B cell (primary cell): ENCODE measurements at regions not wholly inside any gene's neighbourhood (a gene's known extent, or its start where the extent isn't known, plus 50 kb on each side); places are given as distances from the start of the nearest gene placed in this dataset.

Experiments
- ATAC-seq: fragments of 200-7000 bp; cut with Tn5 transposase; one replicate; pipeline ENCODE4 v1.10.0; 2021; ENCODE audit warnings: low read depth, mild to moderate bottlenecking, moderate number of reproducible peaks, moderate library complexity
- CTCF ChIA-PET: fragments of 350-600 bp; sonication (Branson Sonifier 250); formaldehyde crosslinking; loops from one replicate; lab custom pipeline; 2021; ENCODE audit warnings: antibody characterized with exemption, inconsistent platforms; lab: Charles Lee
- POLR2A ChIA-PET: fragments of 350-600 bp; sonication (Branson Sonifier 250); formaldehyde crosslinking; loops from one replicate; lab custom pipeline; 2021; ENCODE audit warnings: antibody characterized with exemption; lab: Charles Lee
- DNase-seq: peaks from one replicate; pipeline ENCODE4 v3.0.0; 2013
- H2AFZ ChIP-seq: 2 replicates; pipeline ENCODE4 v1.6.1; 2012; ENCODE audit warnings: mild to moderate bottlenecking, low read depth, low read length; ENCODE audit not compliant: insufficient read depth, poor library complexity, severe bottlenecking
- H3K27ac ChIP-seq, 2 donors: 1 replicate in 1 of 2; 2 replicates in 1 of 2; pipeline ENCODE4 v1.5.1; 2012 to 2013; ENCODE audit warnings: low read length in 2 of 2, mild to moderate bottlenecking in 2 of 2, moderate library complexity in 1 of 2
- H3K27me3 ChIP-seq, 4 experiments: fragments of 200-600 bp in 1 of 4; sonication (generic) in 1 of 4; replicated peaks in 1 of 4; 1 replicate in 2 of 4; 2 replicates in 2 of 4; pipeline versions ENCODE4 v1.6.1 to v1.7.0; 2013 to 2016; ENCODE audit warnings: low read length in 3 of 4, mild to moderate bottlenecking in 2 of 4, mixed read lengths in 1 of 4, moderate library complexity in 1 of 4; ENCODE audit not compliant: insufficient read depth in 4 of 4, control insufficient read depth in 3 of 4; ENCODE audit errors: control extremely low read depth in 1 of 4
- H3K36me3 ChIP-seq, 2 experiments: replicated peaks in 1 of 2; 1 replicate in 1 of 2; 2 replicates in 1 of 2; pipeline versions ENCODE4 v1.6.1 to v1.7.1; 2013; ENCODE audit warnings: low read length in 1 of 2; ENCODE audit not compliant: insufficient read depth in 2 of 2, control insufficient read depth in 1 of 2; ENCODE audit errors: control extremely low read depth in 1 of 2, extremely low read depth in 1 of 2
- H3K4me1 ChIP-seq, 2 donors: fragments of 200-600 bp in 1 of 2; sonication (generic) in 1 of 2; 1 replicate in 1 of 2; 2 replicates in 1 of 2; pipeline versions ENCODE4 v1.5.1 to v1.6.1; 2013 to 2017; ENCODE audit warnings: low read length in 2 of 2; ENCODE audit not compliant: control insufficient read depth in 2 of 2, insufficient read depth in 2 of 2
- H3K4me2 ChIP-seq: replicated peaks from 2 replicates; pipeline ENCODE3; 2012; ENCODE audit warnings: mild to moderate bottlenecking, low read depth, low read length; ENCODE audit not compliant: poor library complexity, severe bottlenecking
- H3K4me3 ChIP-seq, 5 experiments: fragments of 200-600 bp in 1 of 5; sonication (generic) in 1 of 5; 1 replicate in 3 of 5; 2 replicates in 2 of 5; pipeline versions ENCODE4 v1.5.1 to v1.7.0; 2011 to 2016; ENCODE audit warnings: low read length in 4 of 5, mild to moderate bottlenecking in 4 of 5, low read depth in 2 of 5, control low read depth in 1 of 5, moderate library complexity in 1 of 5; ENCODE audit not compliant: insufficient read depth in 1 of 5; ENCODE audit errors: control extremely low read depth in 1 of 5, extremely low read depth in 1 of 5
- H3K79me2 ChIP-seq: fragments of 200-600 bp; sonication (generic); one replicate; pipeline ENCODE4 v1.6.0; 2016; ENCODE audit warnings: low read length; ENCODE audit not compliant: control insufficient read depth, insufficient read depth
- H3K9ac ChIP-seq: fragments of 200-600 bp; sonication (generic); 2 replicates; pipeline ENCODE4 v1.6.1; 2017; ENCODE audit warnings: mild to moderate bottlenecking, low read length, moderate library complexity
- H3K9me3 ChIP-seq, 3 donors: one replicate each; pipeline versions ENCODE4 v1.6.1 to v1.7.1; 2013; ENCODE audit warnings: low read length in 2 of 3; ENCODE audit not compliant: control insufficient read depth in 2 of 3, insufficient read depth in 1 of 3; ENCODE audit errors: control extremely low read depth in 1 of 3
- H4K20me1 ChIP-seq: 2 replicates; pipeline ENCODE4 v1.6.0; 2012; ENCODE audit warnings: mild to moderate bottlenecking, low read length; ENCODE audit not compliant: insufficient read depth, control insufficient read depth, poor library complexity, severe bottlenecking
- H3K27ac Mint-ChIP-seq: one replicate; pipeline ENCODE4 v1.8.0; 2021; ENCODE audit warnings: mixed read lengths
- H3K27me3 Mint-ChIP-seq: one replicate; pipeline ENCODE4 v1.8.0; 2021; ENCODE audit warnings: mixed read lengths
- H3K4me1 Mint-ChIP-seq: one replicate; pipeline ENCODE4 v1.8.0; 2021; ENCODE audit warnings: mixed read lengths
- H3K4me3 Mint-ChIP-seq: one replicate; pipeline ENCODE4 v1.8.0; 2021; ENCODE audit warnings: mixed read lengths
- H3K9me3 Mint-ChIP-seq: one replicate; pipeline ENCODE4 v1.8.0; 2022; ENCODE audit warnings: mixed read lengths; ENCODE audit not compliant: insufficient read depth
- CTCF ChIP-seq: fragments of 200-600 bp; IDR thresholded peaks from one replicate; pipeline ENCODE4 v1.8.0; 2022; ENCODE audit warnings: antibody characterized with exemption, mild to moderate bottlenecking
- EZH2 ChIP-seq: IDR thresholded peaks from 2 replicates; pipeline ENCODE4 v1.6.1; 2012; ENCODE audit warnings: borderline replicate concordance, low read depth, mild to moderate bottlenecking, moderate library complexity, low read length; ENCODE audit not compliant: insufficient read depth, poor library complexity, severe bottlenecking
- WGBS: methylation state at CpG from one replicate; pipeline ENCODE4 v1.1.5; 2013; ENCODE audit warnings: missing lambda C conversion rate; ENCODE audit not compliant: insufficient coverage; 5-methylcytosine and 5-hydroxymethylcytosine counted together
- intact Hi-C: fragments of 100-400 bp; cut with micrococcal nuclease; formaldehyde crosslinking; loops from one replicate; pipeline ENCODE4 v1.10.0; 2022

DNA sequence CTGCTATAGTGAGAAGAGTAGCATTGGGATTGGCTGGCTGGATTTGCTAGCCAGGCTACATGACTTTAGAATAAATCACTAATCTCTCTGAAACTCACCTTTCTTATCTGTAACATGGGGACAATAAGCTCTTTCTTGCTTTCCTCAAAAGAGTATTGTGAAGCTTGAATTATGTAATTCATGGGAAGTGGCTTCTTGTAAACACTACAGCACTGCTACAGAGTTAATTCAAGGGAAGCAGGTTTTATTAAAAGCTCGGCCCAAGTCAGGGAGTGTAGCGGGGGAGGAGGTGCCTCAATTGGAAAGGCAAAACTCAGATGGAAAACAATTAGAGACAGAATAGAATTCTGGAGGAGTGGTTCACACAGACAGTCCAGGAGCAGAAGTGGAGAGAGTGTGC, 100.9 kb upstream of the CELF4 start:
- ChIA-PET CTCF (no interaction called here), POLR2A (no interaction called here)
- 95% methylated on average over 2 of the region's 2 CpGs for WGBS
- H3K9ac ChIP-seq = no peak overlapping the region
- ATAC-seq (no peak), DNase-seq (no peak)
- H3K79me2 ChIP-seq = no peaks in the 10 kb centered on the region
- H4K20me1 ChIP-seq = no peaks in the 10 kb centered on the region
- H2AFZ ChIP-seq = no peak overlapping the region
- no peaks in the 10 kb centered on the region for H3K27me3 ChIP-seq
- TF ChIP-seq EZH2 = no peak
- no peak for TF ChIP-seq CTCF
- no peaks in the 10 kb centered on the region for H3K36me3 ChIP-seq
- H3K4me1 Mint-ChIP-seq = no peaks in the 10 kb centered on the region
- no peak overlapping the region for H3K27ac ChIP-seq
- no peaks in the 10 kb centered on the region for H3K27me3 Mint-ChIP-seq
- intact Hi-C loops = no loop called here
- H3K4me3 Mint-ChIP-seq = no peak overlapping the region
- H3K27ac Mint-ChIP-seq = no peak overlapping the region
- H3K4me1 ChIP-seq = no peaks in the 10 kb centered on the region
- no peaks in the 10 kb centered on the region for H3K9me3 Mint-ChIP-seq
- no peak overlapping the region for H3K4me3 ChIP-seq
- no peak overlapping the region for H3K4me2 ChIP-seq
- peaks cover 0 to 27% (median 0%) of the 10 kb centered on the region in 3 donors for H3K9me3 ChIP-seq

DNA sequence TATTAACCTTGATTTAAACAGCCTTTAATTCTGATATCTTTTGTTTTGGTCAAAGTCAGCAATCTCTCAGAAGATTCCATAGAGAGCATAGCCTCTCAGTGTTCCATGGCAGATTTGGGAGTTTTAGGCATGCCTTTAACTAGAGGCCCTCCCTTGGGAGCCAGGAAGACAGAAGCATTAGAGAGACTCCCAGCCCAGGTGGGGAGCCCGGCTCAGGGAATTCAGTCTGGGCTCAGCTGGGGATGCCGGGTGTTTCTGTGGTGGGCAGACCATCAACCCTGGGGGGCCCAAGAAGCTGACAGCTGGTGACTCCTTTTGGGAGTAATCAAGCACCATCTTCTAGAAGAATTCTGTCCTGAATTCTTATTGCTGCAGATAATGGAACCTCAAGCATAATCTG, 99.7 kb upstream of the CELF4 start:
- H3K4me1 Mint-ChIP-seq = no peaks in the 10 kb centered on the region
- no peak for ATAC-seq
- no peak overlapping the region for H2AFZ ChIP-seq
- H3K36me3 ChIP-seq = no peaks in the 10 kb centered on the region
- DNase-seq = no peak
- H3K27me3 ChIP-seq = no peaks in the 10 kb centered on the region
- no peak overlapping the region for H3K9ac ChIP-seq
- no peak overlapping the region for H3K4me3 Mint-ChIP-seq
- no peak overlapping the region for H3K4me3 ChIP-seq
- peaks cover 0 to 21% (median 0%) of the 10 kb centered on the region in 3 donors for H3K9me3 ChIP-seq
- ChIA-PET POLR2A (no interaction called here), CTCF (no interaction called here)
- H4K20me1 ChIP-seq = no peaks in the 10 kb centered on the region
- no peak overlapping the region for H3K27ac Mint-ChIP-seq
- 100% methylated on average over 2 of the region's 2 CpGs for WGBS
- no peaks in the 10 kb centered on the region for H3K9me3 Mint-ChIP-seq
- H3K27ac ChIP-seq = no peak overlapping the region
- TF ChIP-seq EZH2 = no peak
- no peak for TF ChIP-seq CTCF
- intact Hi-C loops = no loop called here
- no peaks in the 10 kb centered on the region for H3K79me2 ChIP-seq
- H3K4me2 ChIP-seq = no peak overlapping the region
- H3K4me1 ChIP-seq = no peaks in the 10 kb centered on the region
- no peaks in the 10 kb centered on the region for H3K27me3 Mint-ChIP-seq
